ENCODE measurements at regions not wholly inside any gene's neighbourhood (a gene's known extent, or its start where the extent isn't known, plus 50 kb on each side); places are given as distances from the start of the nearest gene placed in this dataset.

DNA sequence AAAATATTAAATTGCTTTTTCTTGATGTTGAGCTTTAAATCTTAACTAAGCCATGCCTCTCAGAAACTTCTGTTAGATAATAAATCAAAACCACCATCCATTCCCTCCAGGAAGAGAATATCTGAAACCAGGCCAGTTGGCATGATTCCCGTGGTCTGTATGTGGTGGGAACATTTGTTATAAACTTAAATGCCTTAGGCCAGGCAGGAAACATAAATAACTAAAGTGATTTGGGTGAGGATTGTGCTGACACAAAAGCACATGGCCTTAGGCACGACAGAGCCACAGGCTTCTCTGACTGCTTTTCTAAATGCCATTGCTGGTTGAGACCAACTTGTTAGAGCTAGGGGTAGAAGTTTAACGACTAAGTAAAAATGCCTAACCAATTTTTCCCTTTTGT is 255.9 kb downstream of the GABRG2 start:
- H3K9me3 ChIP-seq: no peaks in the 10 kb centered on the region
- H3K36me3 ChIP-seq: no peaks in the 10 kb centered on the region
- no peaks in the 10 kb centered on the region for H3K4me1 ChIP-seq
- H3K27me3 ChIP-seq: no peaks in the 10 kb centered on the region
- no peak for DNase-seq (ENCODE audit: low spot score in 2 of 2)
- H3K27ac ChIP-seq: no peak overlapping the region
- TF ChIP-seq EP300 (IDR thresholded peaks at IDR 0.05) (no peak), POLR2A (IDR thresholded peaks at IDR 0.05) (no peak), POLR2AphosphoS5 (IDR thresholded peaks at IDR 0.05) (no peak)
- TF ChIP-seq, protein P1, sequence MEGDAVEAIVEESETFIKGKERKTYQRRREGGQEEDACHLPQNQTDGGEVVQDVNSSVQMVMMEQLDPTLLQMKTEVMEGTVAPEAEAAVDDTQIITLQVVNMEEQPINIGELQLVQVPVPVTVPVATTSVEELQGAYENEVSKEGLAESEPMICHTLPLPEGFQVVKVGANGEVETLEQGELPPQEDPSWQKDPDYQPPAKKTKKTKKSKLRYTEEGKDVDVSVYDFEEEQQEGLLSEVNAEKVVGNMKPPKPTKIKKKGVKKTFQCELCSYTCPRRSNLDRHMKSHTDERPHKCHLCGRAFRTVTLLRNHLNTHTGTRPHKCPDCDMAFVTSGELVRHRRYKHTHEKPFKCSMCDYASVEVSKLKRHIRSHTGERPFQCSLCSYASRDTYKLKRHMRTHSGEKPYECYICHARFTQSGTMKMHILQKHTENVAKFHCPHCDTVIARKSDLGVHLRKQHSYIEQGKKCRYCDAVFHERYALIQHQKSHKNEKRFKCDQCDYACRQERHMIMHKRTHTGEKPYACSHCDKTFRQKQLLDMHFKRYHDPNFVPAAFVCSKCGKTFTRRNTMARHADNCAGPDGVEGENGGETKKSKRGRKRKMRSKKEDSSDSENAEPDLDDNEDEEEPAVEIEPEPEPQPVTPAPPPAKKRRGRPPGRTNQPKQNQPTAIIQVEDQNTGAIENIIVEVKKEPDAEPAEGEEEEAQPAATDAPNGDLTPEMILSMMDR (IDR thresholded peaks at IDR 0.05): no peak
- no peak overlapping the region for H3K4me3 ChIP-seq
- 2% methylated on average over 3 of the region's 3 CpGs for WGBS

- H3K27ac ChIP-seq: no peak overlapping the region
- 29% methylated on average over 3 of the region's 3 CpGs for WGBS
- H3K36me3 ChIP-seq: no peaks in the 10 kb centered on the region
- no peak overlapping the region for H3K4me3 ChIP-seq
- TF ChIP-seq POLR2A (IDR thresholded peaks at IDR 0.05) (no peak), EP300 (IDR thresholded peaks at IDR 0.05) (no peak)
- TF ChIP-seq, protein P1 (IDR thresholded peaks at IDR 0.05): no peak
- H3K9me3 ChIP-seq: no peaks in the 10 kb centered on the region
- no peak for DNase-seq (ENCODE audit: low spot score in 2 of 2)
- H3K4me1 ChIP-seq: no peaks in the 10 kb centered on the region
- no peaks in the 10 kb centered on the region for H3K27me3 ChIP-seq
These were observed 256.8 kb downstream of the GABRG2 start for GRCh38 chr5:162324328-162324727.

DNA sequence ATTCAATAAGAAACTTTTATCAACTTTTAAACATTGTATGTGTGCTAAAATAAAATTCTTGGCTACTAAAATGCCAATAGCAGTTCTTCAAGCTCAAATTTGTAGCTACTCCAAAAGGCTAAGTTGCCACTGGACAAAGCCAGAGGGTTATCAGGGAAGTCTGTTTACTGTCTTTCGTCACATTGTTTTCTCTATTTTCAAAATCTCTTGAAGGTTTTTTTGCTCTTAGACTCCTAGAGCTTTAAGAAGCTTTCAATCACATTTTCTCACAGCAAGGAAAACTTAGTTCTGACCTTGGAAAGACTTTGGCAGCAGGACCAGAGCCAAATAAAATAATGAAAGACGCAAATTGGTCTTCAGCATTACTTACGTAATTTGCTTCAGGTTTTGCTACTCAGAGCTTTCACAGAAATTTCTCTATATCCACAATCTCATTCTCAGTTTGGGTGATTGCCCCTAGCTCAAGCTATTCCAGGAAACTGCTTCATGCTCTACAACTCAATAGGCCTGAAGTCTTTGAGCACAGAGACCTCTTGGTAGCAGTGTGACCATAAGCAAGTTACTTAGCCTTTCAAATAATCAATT is 257.7 kb downstream of the GABRG2 start:
- no peaks in the 10 kb centered on the region for H3K27me3 ChIP-seq
- no peaks in the 10 kb centered on the region for H3K9me3 ChIP-seq
- H3K27ac ChIP-seq: no peak overlapping the region
- 72% methylated on average over 3 of the region's 3 CpGs for WGBS
- TF ChIP-seq POLR2A (IDR thresholded peaks at IDR 0.05) (no peak), POLR2AphosphoS5 (IDR thresholded peaks at IDR 0.05) (no peak), EP300 (IDR thresholded peaks at IDR 0.05) (no peak)
- TF ChIP-seq, protein P1 (IDR thresholded peaks at IDR 0.05): no peak
- no peaks in the 10 kb centered on the region for H3K36me3 ChIP-seq
- H3K4me3 ChIP-seq: no peak overlapping the region
- no peaks in the 10 kb centered on the region for H3K4me1 ChIP-seq
- no peak for DNase-seq (ENCODE audit: low spot score in 2 of 2)

DNA sequence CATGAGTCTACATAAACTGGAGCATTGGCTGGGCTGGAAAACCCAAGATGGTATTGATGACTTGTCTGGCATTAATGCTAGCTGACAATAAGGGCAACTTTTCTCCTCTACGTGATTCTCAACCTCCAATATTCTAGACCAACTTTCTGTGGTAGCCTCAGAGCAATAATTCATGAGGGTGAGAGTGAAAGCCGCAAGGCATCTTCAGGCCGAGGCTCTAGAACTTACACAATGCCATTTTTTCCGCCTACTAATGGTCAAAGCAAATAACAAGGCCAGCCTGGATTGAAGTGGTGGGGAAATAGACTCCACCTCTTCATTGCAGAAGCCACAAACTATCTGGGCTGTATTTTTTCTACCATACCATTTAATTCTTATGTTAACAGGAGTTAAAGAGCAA is 267.4 kb downstream of the GABRG2 start:
- Histone ChIP-seq H3K27me3 (no peaks in the 10 kb centered on the region), H3K4me3 (no peak overlapping the region), H3K4me1 (no peaks in the 10 kb centered on the region), H3K9me3 (no peaks in the 10 kb centered on the region), H3K36me3 (no peaks in the 10 kb centered on the region), H3K27ac (no peak overlapping the region)
- TF ChIP-seq POLR2AphosphoS5 (IDR thresholded peaks at IDR 0.05): no peak
- no peak for TF ChIP-seq POLR2A (IDR thresholded peaks at IDR 0.05)
- TF ChIP-seq, protein P1 (IDR thresholded peaks at IDR 0.05): no peak
- TF ChIP-seq EP300 (IDR thresholded peaks at IDR 0.05): no peak
- no peak for DNase-seq (ENCODE audit: low spot score in 2 of 2)
- 87% methylated on average over 4 of the region's 4 CpGs for WGBS

DNA sequence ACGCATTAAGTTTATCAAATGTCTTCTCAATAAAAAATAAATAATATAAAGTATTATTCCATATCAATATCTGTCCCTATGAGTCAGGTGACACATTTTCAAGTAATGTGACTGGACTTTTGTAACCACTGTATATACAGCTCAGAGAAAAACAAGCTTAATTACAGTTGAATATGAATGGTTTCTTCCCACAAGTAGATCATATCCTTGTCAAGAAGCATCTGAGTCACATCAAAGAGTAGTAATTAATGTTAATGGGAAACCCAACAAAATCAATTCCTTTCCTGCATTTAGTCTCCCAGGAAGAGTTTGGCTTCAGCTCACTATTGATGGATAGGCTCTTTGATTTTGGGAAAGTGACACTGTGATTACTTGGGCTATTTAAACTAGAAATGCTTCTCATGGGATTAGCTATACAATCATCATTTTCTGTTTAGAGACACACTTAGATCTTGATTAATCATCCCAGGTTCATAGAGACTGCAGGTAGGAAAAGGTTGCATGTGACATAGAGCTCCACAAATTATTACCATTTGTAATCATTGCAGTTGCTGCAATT is 292.9 kb downstream of the GABRG2 start:
- WGBS: 89% methylated on average over 1 of the region's 1 CpG
- H3K4me3 ChIP-seq: no peak overlapping the region
- TF ChIP-seq POLR2A (IDR thresholded peaks at IDR 0.05): no peak
- TF ChIP-seq, protein P1 (IDR thresholded peaks at IDR 0.05): no peak
- no peak for TF ChIP-seq EP300 (IDR thresholded peaks at IDR 0.05)
- TF ChIP-seq POLR2AphosphoS5 (IDR thresholded peaks at IDR 0.05): no peak
- no peaks in the 10 kb centered on the region for H3K36me3 ChIP-seq
- H3K4me1 ChIP-seq: no peaks in the 10 kb centered on the region
- H3K27me3 ChIP-seq: no peaks in the 10 kb centered on the region
- DNase-seq (ENCODE audit: low spot score in 2 of 2): no peak
- H3K27ac ChIP-seq: no peak overlapping the region
- H3K9me3 ChIP-seq: peaks cover 5% of the 10 kb centered on the region
